ENCODE measurements at regions not wholly inside any gene's neighbourhood (a gene's known extent, or its start where the extent isn't known, plus 50 kb on each side); places are given as distances from the start of the nearest gene placed in this dataset.

- POLR2A ChIA-PET (ENCODE audit: low non-redundant PET): interaction anchor here (0.7 kb wide), 1 partner anchor 8 kb away, joined by 3 read pairs; no protein-coding TSS in a partner anchor
- CTCF ChIA-PET: no interaction called here
- DNase-seq (ENCODE audit: low spot score): no peak
- no peak for TF ChIP-seq CTCF (conservative IDR thresholded peaks at IDR 0.05; ENCODE audit: low read depth)
- no peak overlapping the region for H3K27ac ChIP-seq
Measured at GRCh38 chr12:58081488-58081887, 140.1 kb downstream of the ATP23 start.

- no peak overlapping the region for H3K27ac ChIP-seq
- POLR2A ChIA-PET (ENCODE audit: low non-redundant PET): no interaction called here
- DNase-seq (ENCODE audit: low spot score): no peak
- CTCF ChIA-PET: no interaction called here
- no peak for TF ChIP-seq CTCF (conservative IDR thresholded peaks at IDR 0.05; ENCODE audit: low read depth)
Measured at GRCh38 chr12:58082996-58083395, 141.6 kb downstream of the ATP23 start.

DNA sequence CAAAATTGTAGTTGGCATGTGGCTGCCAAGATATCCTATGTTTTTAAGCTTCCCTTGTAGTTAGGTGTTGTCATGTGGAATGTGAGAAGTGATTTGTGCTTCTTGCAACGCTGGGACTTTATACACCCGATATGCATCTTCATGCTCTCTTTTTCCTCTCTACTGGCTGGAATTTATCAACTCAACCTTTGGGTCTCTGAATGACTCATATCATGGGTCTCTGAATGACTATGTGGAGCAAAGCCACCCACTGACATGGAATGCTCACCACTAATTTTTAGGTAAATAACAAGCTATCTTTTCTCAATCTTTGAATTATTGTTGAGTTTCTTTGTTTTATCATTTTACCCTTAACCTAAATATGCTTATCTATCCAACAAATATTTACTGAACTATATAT is 144.6 kb downstream of the ATP23 start:
- H3K27ac ChIP-seq: no peak overlapping the region
- POLR2A ChIA-PET (ENCODE audit: low non-redundant PET): no interaction called here
- DNase-seq (ENCODE audit: low spot score): no peak
- no peak for TF ChIP-seq CTCF (conservative IDR thresholded peaks at IDR 0.05; ENCODE audit: low read depth)
- CTCF ChIA-PET: no interaction called here

DNA sequence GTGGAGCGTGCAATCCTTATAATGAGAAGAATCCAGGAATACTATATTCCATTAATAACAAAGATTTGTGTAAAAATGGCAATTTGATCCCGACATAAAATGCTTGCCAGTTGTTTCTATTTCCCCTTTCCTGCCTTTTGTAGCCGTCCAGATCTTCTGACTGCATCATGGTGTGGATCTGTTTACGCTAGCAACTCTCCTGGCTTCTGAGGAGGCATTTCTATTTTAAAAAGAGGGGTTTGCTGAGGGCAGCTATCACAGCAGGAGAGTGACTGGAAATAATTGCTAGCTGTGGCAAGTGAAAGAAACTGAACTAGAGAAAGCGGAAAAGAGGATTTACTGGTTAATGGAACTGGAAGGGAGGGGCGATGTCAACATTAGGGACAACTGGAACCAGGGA is 145.6 kb downstream of the ATP23 start:
- CTCF ChIA-PET: no interaction called here
- DNase-seq (ENCODE audit: low spot score): no peak
- POLR2A ChIA-PET (ENCODE audit: low non-redundant PET): interaction anchor here (0.7 kb wide), 1 partner anchor 22 kb away, joined by 7 read pairs; no protein-coding TSS in a partner anchor
- no peak for TF ChIP-seq CTCF (conservative IDR thresholded peaks at IDR 0.05; ENCODE audit: low read depth)
- no peak overlapping the region for H3K27ac ChIP-seq

GRCh38 chr12:58087423-58088127 is 146.2 kb downstream of the ATP23 start:
- no peak for DNase-seq (ENCODE audit: low spot score)
- POLR2A ChIA-PET (ENCODE audit: low non-redundant PET): interaction anchor here (0.7 kb wide), 1 partner anchor 23 kb away, joined by 7 read pairs; no protein-coding TSS in a partner anchor
- H3K27ac ChIP-seq: no peak overlapping the region
- CTCF ChIA-PET: no interaction called here
- TF ChIP-seq CTCF (conservative IDR thresholded peaks at IDR 0.05; ENCODE audit: low read depth): no peak

DNA sequence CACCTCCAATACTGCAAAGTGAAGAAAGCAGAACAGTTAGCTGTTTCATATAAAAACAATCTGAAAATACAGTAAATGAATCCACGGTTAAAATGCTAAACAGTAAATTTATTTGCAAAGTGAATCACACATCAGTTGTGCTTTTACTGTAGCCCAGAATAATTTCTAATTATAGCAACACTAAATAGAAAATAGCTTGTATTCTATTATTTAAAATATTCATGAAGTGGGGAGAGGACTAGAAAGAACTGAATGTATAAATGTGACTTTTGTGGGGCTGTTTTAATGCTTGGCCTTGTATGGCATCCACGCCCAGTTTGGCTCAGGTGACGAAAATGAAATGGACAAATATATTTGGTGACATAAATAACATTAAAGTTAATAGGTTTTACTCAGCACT is 148.2 kb downstream of the ATP23 start:
- TF ChIP-seq CTCF (conservative IDR thresholded peaks at IDR 0.05; ENCODE audit: low read depth): no peak
- POLR2A ChIA-PET (ENCODE audit: low non-redundant PET): interaction anchor here (0.6 kb wide), 1 partner anchor 8 kb away, joined by 3 read pairs; no protein-coding TSS in a partner anchor

More for the DNA sequence above, 148.2 kb downstream of the ATP23 start:
- no peak overlapping the region for H3K27ac ChIP-seq
- CTCF ChIA-PET: no interaction called here
- DNase-seq (ENCODE audit: low spot score): no peak

All from RWPE1 (cell line).